ENCODE measurements at regions not wholly inside any gene's neighbourhood (a gene's known extent, or its start where the extent isn't known, plus 50 kb on each side); places are given as distances from the start of the nearest gene placed in this dataset.

DNA sequence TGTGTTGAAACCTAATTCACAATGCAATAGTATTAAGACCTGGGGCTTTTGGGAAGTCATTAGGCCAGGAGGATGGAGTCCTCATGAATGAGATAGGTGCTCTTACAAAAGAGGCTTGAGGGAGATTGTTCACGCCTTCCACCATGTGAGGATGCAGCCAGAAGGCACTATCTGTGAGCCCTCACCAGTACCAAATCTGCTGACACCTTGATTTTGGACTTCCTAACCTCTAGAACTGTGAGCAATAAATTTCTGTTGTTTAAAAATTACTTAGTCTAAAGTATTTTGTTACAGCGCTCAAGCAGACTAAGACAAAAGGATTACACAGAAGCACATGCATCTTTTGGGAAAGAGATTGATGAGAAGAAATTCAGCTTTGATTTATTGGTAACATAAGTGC, 232.9 kb upstream of the NR4A3 start:
- Histone ChIP-seq H3K27ac (ENCODE audit: low read length) (no peak overlapping the region), H3K4me1 (ENCODE audit: control insufficient read depth in 1 of 2, extremely low read depth in 1 of 2, insufficient read depth in 2 of 2, low read length in 2 of 2) (no peaks in the 10 kb centered on the region), H3K36me3 (ENCODE audit: control insufficient read depth in 2 of 2, extremely low read depth in 1 of 2, insufficient read depth in 1 of 2, low read length in 1 of 2) (no peaks in the 10 kb centered on the region), H3K4me3 (ENCODE audit: control insufficient read depth in 1 of 2, extremely low read depth in 1 of 2, low read length in 1 of 2) (no peak overlapping the region), H3K9me3 (no peaks in the 10 kb centered on the region), H3K27me3 (replicated peaks in 1 of 2; ENCODE audit: control insufficient read depth in 2 of 2, extremely low read depth in 1 of 2, insufficient read depth in 2 of 2, low read length in 1 of 2) (no peaks in the 10 kb centered on the region)
- Mint-ChIP-seq H3K27ac (no peak overlapping the region), H3K4me1 (no peaks in the 10 kb centered on the region), H3K36me3 (no peaks in the 10 kb centered on the region), H3K9me3 (no peaks in the 10 kb centered on the region), H3K4me3 (no peak overlapping the region), H3K27me3 (peaks cover 10 to 19% of the 10 kb centered on the region in 2 donors)
- POLR2A ChIA-PET, result no interaction called here
- ATAC-seq (replicated peaks in 1 of 4), result no peak
- CTCF ChIA-PET, result no interaction called here
- DNase-seq, result no peak
- no CpG with 5 or more reads among the region's 2 CpGs for WGBS (ENCODE audit: insufficient coverage)

DNA sequence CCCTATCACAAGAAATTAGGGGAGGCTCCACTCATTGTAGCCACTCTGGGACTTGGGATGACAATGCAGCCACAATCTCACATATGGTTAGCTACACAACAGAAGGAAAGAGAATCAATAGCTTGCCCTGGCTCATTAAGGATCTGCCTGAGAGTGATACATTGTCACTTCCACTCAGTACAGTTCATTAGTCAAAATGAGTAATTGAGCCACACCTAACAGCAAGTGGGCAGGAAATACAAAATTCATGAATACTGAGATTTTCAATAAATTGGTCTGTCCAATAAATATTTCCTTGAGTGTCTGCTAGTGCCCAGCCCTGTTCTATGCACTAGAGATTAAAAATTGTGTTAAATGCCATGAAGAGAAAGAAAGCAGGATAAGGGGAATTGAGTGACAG, 231.3 kb upstream of the NR4A3 start:
- H3K36me3 Mint-ChIP-seq, result no peaks in the 10 kb centered on the region
- Histone ChIP-seq H3K27ac (ENCODE audit: low read length) (no peak overlapping the region), H3K4me1 (ENCODE audit: control insufficient read depth in 1 of 2, extremely low read depth in 1 of 2, insufficient read depth in 2 of 2, low read length in 2 of 2) (no peaks in the 10 kb centered on the region), H3K36me3 (ENCODE audit: control insufficient read depth in 2 of 2, extremely low read depth in 1 of 2, insufficient read depth in 1 of 2, low read length in 1 of 2) (no peaks in the 10 kb centered on the region), H3K9me3 (no peaks in the 10 kb centered on the region), H3K27me3 (replicated peaks in 1 of 2; ENCODE audit: control insufficient read depth in 2 of 2, extremely low read depth in 1 of 2, insufficient read depth in 2 of 2, low read length in 1 of 2) (no peaks in the 10 kb centered on the region), H3K4me3 (ENCODE audit: control insufficient read depth in 1 of 2, extremely low read depth in 1 of 2, low read length in 1 of 2) (no peak overlapping the region)
- no peak overlapping the region for H3K4me3 Mint-ChIP-seq
- no peaks in the 10 kb centered on the region for H3K4me1 Mint-ChIP-seq
- peaks cover 9 to 27% of the 10 kb centered on the region in 2 donors for H3K27me3 Mint-ChIP-seq
- DNase-seq (no peak), ATAC-seq (replicated peaks in 1 of 4) (no peak)
- POLR2A ChIA-PET, result no interaction called here
- no peak overlapping the region for H3K27ac Mint-ChIP-seq
- no peaks in the 10 kb centered on the region for H3K9me3 Mint-ChIP-seq
- CTCF ChIA-PET, result no interaction called here

DNA sequence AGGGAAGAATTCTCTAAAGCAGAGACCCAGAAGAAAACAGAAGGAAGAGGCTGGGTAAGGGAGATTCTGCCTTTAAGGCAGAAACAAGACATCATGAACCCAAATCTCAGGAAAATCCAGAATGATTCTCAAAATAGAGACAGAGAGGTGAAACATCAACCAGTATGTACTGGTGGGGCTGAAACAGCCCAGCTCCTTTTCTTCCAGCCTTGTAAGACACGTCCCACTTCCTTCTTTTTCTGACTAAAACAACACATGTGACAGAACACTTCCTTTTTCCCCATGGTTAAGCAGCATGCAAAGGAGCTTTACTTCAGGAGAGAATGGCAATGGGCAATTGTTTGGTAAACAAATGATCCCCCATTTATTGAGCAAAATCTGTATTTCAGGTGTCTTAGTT, 230.8 kb upstream of the NR4A3 start:
- ChIA-PET CTCF (no interaction called here), POLR2A (no interaction called here)
- ATAC-seq (replicated peaks in 1 of 4), result no peak
- H3K36me3 Mint-ChIP-seq, result no peaks in the 10 kb centered on the region
- no peak overlapping the region for H3K27ac Mint-ChIP-seq
- Histone ChIP-seq H3K4me1 (ENCODE audit: control insufficient read depth in 1 of 2, extremely low read depth in 1 of 2, insufficient read depth in 2 of 2, low read length in 2 of 2) (no peaks in the 10 kb centered on the region), H3K9me3 (no peaks in the 10 kb centered on the region), H3K27me3 (replicated peaks in 1 of 2; ENCODE audit: control insufficient read depth in 2 of 2, extremely low read depth in 1 of 2, insufficient read depth in 2 of 2, low read length in 1 of 2) (no peaks in the 10 kb centered on the region), H3K4me3 (ENCODE audit: control insufficient read depth in 1 of 2, extremely low read depth in 1 of 2, low read length in 1 of 2) (no peak overlapping the region), H3K36me3 (ENCODE audit: control insufficient read depth in 2 of 2, extremely low read depth in 1 of 2, insufficient read depth in 1 of 2, low read length in 1 of 2) (no peaks in the 10 kb centered on the region), H3K27ac (ENCODE audit: low read length) (no peak overlapping the region)
- no peak overlapping the region for H3K4me3 Mint-ChIP-seq
- no CpG with 5 or more reads among the region's 1 CpG for WGBS (ENCODE audit: insufficient coverage)
- peaks cover 0 to 3% (median 2%) of the 10 kb centered on the region in 3 donors for H3K4me1 Mint-ChIP-seq
- DNase-seq, result peak in 1 of 35 experiments; percentile 18
- H3K27me3 Mint-ChIP-seq, result peaks cover 9 to 27% of the 10 kb centered on the region in 2 donors
- H3K9me3 Mint-ChIP-seq, result no peaks in the 10 kb centered on the region

DNA sequence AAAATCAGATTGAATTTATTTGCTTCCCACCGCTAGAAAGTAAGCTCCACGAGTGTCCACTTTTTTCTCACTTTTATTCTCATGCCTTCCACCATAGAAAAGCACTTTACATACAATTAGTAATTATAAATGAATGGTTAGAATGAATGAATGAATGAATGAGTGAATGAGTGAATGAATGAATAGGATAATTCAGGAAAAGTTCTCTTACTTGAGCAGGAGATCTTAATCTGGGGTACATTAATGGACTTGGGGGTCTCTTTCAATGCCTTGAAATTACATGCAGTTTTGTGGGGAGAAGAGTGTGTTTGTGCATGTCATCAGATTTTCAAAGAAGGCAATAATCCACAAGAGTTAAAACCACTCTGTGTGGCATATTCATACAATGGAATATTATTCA, 229.9 kb upstream of the NR4A3 start:
- POLR2A ChIA-PET, result no interaction called here
- no peak for DNase-seq
- Histone ChIP-seq H3K27ac (ENCODE audit: low read length) (no peak overlapping the region), H3K4me1 (ENCODE audit: control insufficient read depth in 1 of 2, extremely low read depth in 1 of 2, insufficient read depth in 2 of 2, low read length in 2 of 2) (no peaks in the 10 kb centered on the region), H3K36me3 (ENCODE audit: control insufficient read depth in 2 of 2, extremely low read depth in 1 of 2, insufficient read depth in 1 of 2, low read length in 1 of 2) (no peaks in the 10 kb centered on the region), H3K4me3 (ENCODE audit: control insufficient read depth in 1 of 2, extremely low read depth in 1 of 2, low read length in 1 of 2) (no peak overlapping the region), H3K27me3 (replicated peaks in 1 of 2; ENCODE audit: control insufficient read depth in 2 of 2, extremely low read depth in 1 of 2, insufficient read depth in 2 of 2, low read length in 1 of 2) (no peaks in the 10 kb centered on the region), H3K9me3 (no peaks in the 10 kb centered on the region)
- H3K4me3 Mint-ChIP-seq, result no peak overlapping the region
- CTCF ChIA-PET, result no interaction called here
- H3K36me3 Mint-ChIP-seq, result no peaks in the 10 kb centered on the region
- H3K27ac Mint-ChIP-seq, result no peak overlapping the region
- peaks cover 9 to 22% of the 10 kb centered on the region in 2 donors for H3K27me3 Mint-ChIP-seq
- no peak for ATAC-seq (replicated peaks in 1 of 4)
- H3K9me3 Mint-ChIP-seq, result no peaks in the 10 kb centered on the region
- WGBS (ENCODE audit: insufficient coverage), result no CpG with 5 or more reads among the region's 2 CpGs
- H3K4me1 Mint-ChIP-seq, result peaks cover 0 to 5% (median 2%) of the 10 kb centered on the region in 3 donors

DNA sequence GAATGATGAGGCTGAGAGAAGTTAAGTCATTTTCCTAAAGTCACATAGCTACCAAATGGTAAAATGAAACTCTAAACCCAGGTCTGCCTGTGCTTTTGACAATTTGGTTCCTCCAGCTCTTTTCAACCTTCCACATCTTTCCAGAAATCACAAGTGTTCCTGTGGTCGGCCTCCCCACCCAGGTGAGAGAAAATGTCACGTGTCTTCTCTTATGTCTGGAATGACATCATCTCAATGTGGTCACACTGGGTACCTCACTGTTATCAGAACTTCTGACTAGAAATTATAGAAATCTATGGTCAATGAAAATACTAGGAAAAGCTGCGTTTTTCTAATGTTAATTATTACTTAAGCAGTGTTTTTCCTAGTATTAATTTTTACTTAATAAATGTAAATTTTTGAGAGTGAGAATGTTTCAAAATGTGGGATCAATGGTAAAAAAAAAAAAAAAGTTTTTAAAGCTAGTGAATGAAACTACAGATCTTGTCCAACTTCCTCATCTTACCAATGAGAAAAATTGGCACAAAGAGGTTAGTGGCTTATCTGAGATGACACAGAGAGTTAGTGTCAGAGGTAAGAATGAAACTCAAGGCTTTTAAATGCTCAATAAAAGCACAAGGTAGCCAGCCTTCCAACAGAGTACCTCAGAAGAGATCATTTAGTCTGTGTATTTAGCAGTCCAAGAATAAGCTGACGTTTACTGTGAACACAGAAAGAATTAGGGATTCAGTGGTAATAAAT, 228.7 kb upstream of the NR4A3 start:
- no peaks in the 10 kb centered on the region for H3K36me3 ChIP-seq (ENCODE audit: control insufficient read depth in 2 of 2, extremely low read depth in 1 of 2, insufficient read depth in 1 of 2, low read length in 1 of 2)
- WGBS (ENCODE audit: insufficient coverage), result no CpG with 5 or more reads among the region's 4 CpGs
- peaks cover 11 to 18% of the 10 kb centered on the region in 2 donors for H3K27me3 Mint-ChIP-seq
- no peak overlapping the region for H3K27ac Mint-ChIP-seq
- DNase-seq (no peak), ATAC-seq (replicated peaks in 1 of 4) (no peak)
- H3K9me3 Mint-ChIP-seq, result no peaks in the 10 kb centered on the region
- H3K4me1 ChIP-seq (ENCODE audit: control insufficient read depth in 1 of 2, extremely low read depth in 1 of 2, insufficient read depth in 2 of 2, low read length in 2 of 2), result no peaks in the 10 kb centered on the region
- no peaks in the 10 kb centered on the region for H3K27me3 ChIP-seq (replicated peaks in 1 of 2; ENCODE audit: control insufficient read depth in 2 of 2, extremely low read depth in 1 of 2, insufficient read depth in 2 of 2, low read length in 1 of 2)
- H3K27ac ChIP-seq (ENCODE audit: low read length), result no peak overlapping the region
- no peaks in the 10 kb centered on the region for H3K36me3 Mint-ChIP-seq
- no peak overlapping the region for H3K4me3 ChIP-seq (ENCODE audit: control insufficient read depth in 1 of 2, extremely low read depth in 1 of 2, low read length in 1 of 2)
- H3K9me3 ChIP-seq, result no peaks in the 10 kb centered on the region
- POLR2A ChIA-PET, result no interaction called here
- H3K4me3 Mint-ChIP-seq, result no peak overlapping the region
- CTCF ChIA-PET, result interaction anchor here (0.6 to 0.7 kb wide), 2 partner anchors 26 to 296 kb away, joined by 4 to 5 read pairs; no protein-coding TSS in a partner anchor
- H3K4me1 Mint-ChIP-seq, result peaks cover 0 to 5% (median 2%) of the 10 kb centered on the region in 3 donors

DNA sequence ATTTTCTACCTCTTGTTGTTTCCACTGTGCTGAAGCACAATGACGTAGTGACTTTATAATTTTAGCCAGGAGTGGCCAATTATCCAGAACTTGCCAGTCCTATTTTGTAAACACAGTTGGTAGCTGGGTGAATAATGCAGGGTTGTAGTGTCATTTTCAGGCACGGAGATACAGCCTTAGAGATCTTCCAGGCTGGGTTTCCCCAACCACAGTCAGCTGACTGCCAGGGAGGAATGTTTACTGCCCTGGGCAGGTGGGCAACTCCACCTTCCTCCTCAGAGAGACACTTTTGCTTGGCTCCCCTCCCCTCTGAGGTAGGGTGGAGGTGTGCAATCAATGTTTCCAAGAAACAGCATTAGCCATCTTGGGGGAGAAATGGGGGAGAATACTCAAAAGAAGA, 228.1 kb upstream of the NR4A3 start:
- DNase-seq (no peak), ATAC-seq (replicated peaks in 1 of 4) (no peak)
- ChIA-PET CTCF (interaction anchor here in 1 of 2 donors (0.6 kb wide), 1 partner anchor 27 kb away, joined by 5 read pairs; no protein-coding TSS in a partner anchor), POLR2A (no interaction called here)
- no peaks in the 10 kb centered on the region for H3K9me3 Mint-ChIP-seq
- no peak overlapping the region for H3K4me3 ChIP-seq (ENCODE audit: control insufficient read depth in 1 of 2, extremely low read depth in 1 of 2, low read length in 1 of 2)
- no peaks in the 10 kb centered on the region for H3K36me3 Mint-ChIP-seq
- no peak overlapping the region for H3K27ac Mint-ChIP-seq
- no peak overlapping the region for H3K27ac ChIP-seq (ENCODE audit: low read length)
- WGBS (ENCODE audit: insufficient coverage), result no CpG with 5 or more reads among the region's 2 CpGs
- H3K4me3 Mint-ChIP-seq, result no peak overlapping the region
- peaks cover 0 to 5% (median 2%) of the 10 kb centered on the region in 3 donors for H3K4me1 Mint-ChIP-seq
- no peaks in the 10 kb centered on the region for H3K27me3 ChIP-seq (replicated peaks in 1 of 2; ENCODE audit: control insufficient read depth in 2 of 2, extremely low read depth in 1 of 2, insufficient read depth in 2 of 2, low read length in 1 of 2)
- no peaks in the 10 kb centered on the region for H3K4me1 ChIP-seq (ENCODE audit: control insufficient read depth in 1 of 2, extremely low read depth in 1 of 2, insufficient read depth in 2 of 2, low read length in 2 of 2)
- H3K27me3 Mint-ChIP-seq, result peaks cover 11 to 18% of the 10 kb centered on the region in 2 donors
- no peaks in the 10 kb centered on the region for H3K9me3 ChIP-seq
- no peaks in the 10 kb centered on the region for H3K36me3 ChIP-seq (ENCODE audit: control insufficient read depth in 2 of 2, extremely low read depth in 1 of 2, insufficient read depth in 1 of 2, low read length in 1 of 2)
